ENCODE measurements at regions not wholly inside any gene's neighbourhood (a gene's known extent, or its start where the extent isn't known, plus 50 kb on each side); places are given as distances from the start of the nearest gene placed in this dataset.

- TF ChIP-seq CTCF (conservative IDR thresholded peaks at IDR 0.05; ENCODE audit: low read depth, low read length) (no peak), EZH2phosphoT487 (IDR thresholded peaks at IDR 0.05; ENCODE audit: borderline replicate concordance, low read length) (no peak), EZH2 (IDR thresholded peaks at IDR 0.05; ENCODE audit: low read length, unreplicated experiment) (no peak)
Measured at GRCh38 chr9:14471041-14471440, 157.1 kb upstream of the NFIB start.

All from PC-3 (cell line).